PC-3 (cell line): ENCODE measurements at regions not wholly inside any gene's neighbourhood (a gene's known extent, or its start where the extent isn't known, plus 50 kb on each side); places are given as distances from the start of the nearest gene placed in this dataset.

Experiments
- ATAC-seq: fragments of 200-7000 bp; cut with Tn5 transposase; 2 replicates; pipeline ENCODE4 v1.9.1; 2020; ENCODE audit warnings: mild to moderate bottlenecking, moderate library complexity
- BruUV-seq: library from RNA; stranded (reverse); fragments of 400-500 nt; replicated peaks from 2 replicates; lab custom pipeline; 2021; lab: Mats Ljungman, UMichigan
- CTCF ChIA-PET: fragments of 300-600 bp; sonication (Branson Sonifier 250); formaldehyde crosslinking; loops from one replicate; lab custom pipeline; 2022; ENCODE audit warnings: antibody characterized with exemption; lab: Charles Lee
- POLR2A ChIA-PET: fragments of 300-600 bp; sonication (Branson Sonifier 250); formaldehyde crosslinking; loops from one replicate; lab custom pipeline; 2022; ENCODE audit warnings: antibody characterized with exemption; ENCODE audit not compliant: unreplicated experiment; lab: Charles Lee
- DNase-seq: peaks from one replicate; pipeline ENCODE4 v3.0.0-alpha.2; 2015
- H2AFZ ChIP-seq: fragments of 300-600 bp; sonication (generic); 2 replicates; pipeline ENCODE4 v1.6.0; 2016; ENCODE audit warnings: antibody characterized with exemption, low read length
- H3F3A ChIP-seq: fragments of 300-600 bp; sonication (generic); one replicate; pipeline ENCODE4 v1.6.0; 2017; ENCODE audit warnings: antibody characterized with exemption, low read length, control low read depth, mild to moderate bottlenecking; ENCODE audit not compliant: unreplicated experiment
- H3K27ac ChIP-seq: fragments of 300-600 bp; sonication (generic); 2 replicates; pipeline ENCODE4 v1.5.1; 2016; ENCODE audit warnings: mild to moderate bottlenecking, low read length
- H3K27me3 ChIP-seq: fragments of 300-600 bp; sonication (generic); 2 replicates; pipeline ENCODE4 v1.6.1; 2016; ENCODE audit warnings: low read length, mixed read lengths
- H3K36me3 ChIP-seq: fragments of 300-600 bp; sonication (generic); 2 replicates; pipeline ENCODE4 v1.6.1; 2016; ENCODE audit warnings: low read depth, mixed run types, low read length, mixed read lengths
- H3K4me1 ChIP-seq: fragments of 300-600 bp; sonication (generic); 2 replicates; pipeline ENCODE4 v1.5.1; 2016; ENCODE audit warnings: low read length; ENCODE audit not compliant: insufficient read depth
- H3K4me2 ChIP-seq: fragments of 300-600 bp; sonication (generic); 2 replicates; pipeline ENCODE4 v1.6.0; 2016; ENCODE audit warnings: low read length
- H3K4me3 ChIP-seq: fragments of 300-600 bp; sonication (generic); 2 replicates; pipeline ENCODE4 v1.5.1; 2016; ENCODE audit warnings: mild to moderate bottlenecking, low read length, mixed read lengths
- H3K79me2 ChIP-seq: fragments of 300-600 bp; sonication (generic); 2 replicates; pipeline ENCODE4 v1.6.1; 2017; ENCODE audit warnings: low read length, mixed read lengths
- H3K9ac ChIP-seq: fragments of 300-600 bp; sonication (generic); 2 replicates; pipeline ENCODE4 v1.6.0; 2016; ENCODE audit warnings: mild to moderate bottlenecking, low read length
- H3K9me2 ChIP-seq: fragments of 300-600 bp; sonication (generic); replicated peaks from 2 replicates; pipeline ENCODE4 v1.6.1; 2016; ENCODE audit warnings: mixed run types, low read length, mixed read lengths
- H3K9me3 ChIP-seq: fragments of 300-600 bp; sonication (generic); 2 replicates; pipeline ENCODE4 v1.6.1; 2016; ENCODE audit warnings: low read length, mixed read lengths
- H4K20me1 ChIP-seq: fragments of 300-600 bp; sonication (generic); 2 replicates; pipeline ENCODE4 v1.6.1; 2016; ENCODE audit warnings: low read length, mixed read lengths
- CTCF ChIP-seq: fragments of 300-600 bp; sonication (generic); conservative IDR thresholded peaks from 2 replicates; pipeline ENCODE4 v1.5.1; 2017; ENCODE audit warnings: antibody characterized with exemption, low read depth, mild to moderate bottlenecking, low read length
- EZH2 ChIP-seq: fragments of 300-600 bp; sonication (generic); IDR thresholded peaks from one replicate; pipeline ENCODE4 v1.6.1; 2017; ENCODE audit warnings: antibody characterized with exemption, mild to moderate bottlenecking, low read length; ENCODE audit not compliant: unreplicated experiment
- EZH2phosphoT487 ChIP-seq: fragments of 300-600 bp; sonication (generic); IDR thresholded peaks from 2 replicates; pipeline ENCODE4 v1.6.1; 2018; ENCODE audit warnings: mild to moderate bottlenecking, antibody characterized with exemption, low read length, borderline replicate concordance
- intact Hi-C: fragments of 100-400 bp; cut with micrococcal nuclease; formaldehyde crosslinking; loops from 2 replicates; pipeline ENCODE4 v1.9.0; 2023

GRCh38 chr1:94616506-94616905 is 74.9 kb upstream of the F3 start:
- peaks cover 5% of the 10 kb centered on the region for H3F3A ChIP-seq
- H3K4me1 ChIP-seq, result peaks cover 58% of the 10 kb centered on the region
- H2AFZ ChIP-seq, result no peak overlapping the region
- H3K79me2 ChIP-seq, result no peaks in the 10 kb centered on the region
- H3K27ac ChIP-seq, result no peak overlapping the region
- intact Hi-C loops, result no loop called here
- POLR2A ChIA-PET, result interaction anchor here (0.7 kb wide), 1 partner anchor 143 kb away, joined by 3 read pairs; no protein-coding TSS in a partner anchor
- no peaks in the 10 kb centered on the region for H3K9me2 ChIP-seq
- CTCF ChIA-PET, result no interaction called here
- ATAC-seq (no peak), DNase-seq (peak; percentile 50)
- H3K9ac ChIP-seq, result no peak overlapping the region
- H4K20me1 ChIP-seq, result no peaks in the 10 kb centered on the region
- peak overlapping the region; percentile 41; the same call in 1 of the 2 replicates for H3K4me2 ChIP-seq
- TF ChIP-seq EZH2phosphoT487 (no peak), EZH2 (no peak), CTCF (no peak)
- H3K4me3 ChIP-seq, result no peak overlapping the region
- no TSS peak for BruUV-seq
- no peaks in the 10 kb centered on the region for H3K27me3 ChIP-seq
- no peaks in the 10 kb centered on the region for H3K9me3 ChIP-seq
- peaks cover 5% of the 10 kb centered on the region; the same call in 1 of the 2 replicates for H3K36me3 ChIP-seq

DNA sequence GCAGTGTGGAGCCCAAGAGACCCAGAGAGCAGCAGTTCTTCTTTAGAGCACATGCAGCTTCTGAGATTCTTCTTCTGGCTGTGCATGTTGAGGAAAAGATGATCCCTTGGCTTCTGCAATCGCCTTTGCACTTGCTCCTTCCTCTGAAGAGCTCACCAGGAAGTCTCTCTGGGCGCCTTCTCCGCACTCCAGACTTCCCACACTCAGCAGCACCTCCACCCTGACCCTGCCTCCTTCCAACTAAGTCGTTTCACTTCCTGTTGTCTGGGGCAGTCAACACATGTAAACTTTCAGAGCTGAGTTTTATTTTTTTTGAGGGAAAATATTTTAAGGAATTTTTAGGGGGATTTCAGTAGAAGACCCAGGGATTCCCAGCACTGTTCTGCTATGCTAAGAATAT is 73.4 kb upstream of the F3 start:
- Histone ChIP-seq H3K4me1 (peaks cover 49% of the 10 kb centered on the region), H3K36me3 (peaks cover 5% of the 10 kb centered on the region; the same call in 1 of the 2 replicates), H3F3A (peaks cover 5% of the 10 kb centered on the region), H3K79me2 (no peaks in the 10 kb centered on the region), H4K20me1 (no peaks in the 10 kb centered on the region), H3K9me3 (no peaks in the 10 kb centered on the region), H3K9ac (no peak overlapping the region), H3K4me2 (no peak overlapping the region), H3K9me2 (no peaks in the 10 kb centered on the region), H3K27me3 (no peaks in the 10 kb centered on the region), H3K27ac (no peak overlapping the region), H3K4me3 (no peak overlapping the region), H2AFZ (no peak overlapping the region)
- TF ChIP-seq CTCF (no peak), EZH2 (no peak), EZH2phosphoT487 (no peak)
- ATAC-seq (no peak), DNase-seq (no peak)
- intact Hi-C loops, result no loop called here
- ChIA-PET POLR2A (no interaction called here), CTCF (no interaction called here)
- no TSS peak for BruUV-seq

GRCh38 chr1:94614168-94614815 is 72.7 kb upstream of the F3 start:
- no peaks in the 10 kb centered on the region for H3K9me2 ChIP-seq
- H3K27me3 ChIP-seq, result no peaks in the 10 kb centered on the region
- H3K9me3 ChIP-seq, result no peaks in the 10 kb centered on the region
- H3K4me3 ChIP-seq, result no peak overlapping the region
- H3K9ac ChIP-seq, result no peak overlapping the region
- H3K27ac ChIP-seq, result no peak overlapping the region
- H4K20me1 ChIP-seq, result no peaks in the 10 kb centered on the region
- no peak for DNase-seq
- H3F3A ChIP-seq, result peaks cover 5% of the 10 kb centered on the region
- H3K79me2 ChIP-seq, result no peaks in the 10 kb centered on the region
- intact Hi-C loops, result no loop called here
- peaks cover 43% of the 10 kb centered on the region for H3K4me1 ChIP-seq
- CTCF ChIA-PET, result no interaction called here
- peaks cover 5% of the 10 kb centered on the region; the same call in 1 of the 2 replicates for H3K36me3 ChIP-seq
- POLR2A ChIA-PET, result no interaction called here
- no peak for ATAC-seq
- H3K4me2 ChIP-seq, result no peak overlapping the region
- TF ChIP-seq EZH2phosphoT487 (no peak), EZH2 (no peak), CTCF (no peak)
- no TSS peak for BruUV-seq
- H2AFZ ChIP-seq, result no peak overlapping the region
